ENCODE measurements at regions not wholly inside any gene's neighbourhood (a gene's known extent, or its start where the extent isn't known, plus 50 kb on each side); places are given as distances from the start of the nearest gene placed in this dataset.

DNA sequence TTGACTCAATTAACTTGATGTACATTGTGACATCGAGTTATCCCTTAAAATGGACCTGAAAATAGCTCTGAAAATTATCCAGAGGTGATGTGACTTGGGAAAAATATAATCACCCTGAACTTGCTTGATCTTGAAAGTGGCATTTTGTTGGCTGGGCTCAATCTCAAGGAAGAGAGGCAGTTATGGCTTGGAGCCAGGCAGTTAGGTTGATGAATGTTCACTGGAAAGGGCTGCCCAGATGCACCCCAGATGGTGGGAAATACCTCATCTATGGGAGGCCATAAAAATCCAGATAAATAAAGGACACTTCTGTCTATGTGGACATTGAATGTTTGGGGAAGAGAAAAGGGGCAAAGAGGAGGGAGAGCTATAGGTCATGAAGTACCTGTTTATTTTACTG, 55.7 kb upstream of the OR5AN1 start:
- Histone ChIP-seq H3K36me3 (ENCODE audit: control insufficient read depth, insufficient read depth, low read length) (no peaks in the 10 kb centered on the region), H3K9ac (ENCODE audit: extremely low read depth, low read length, poor library complexity, severe bottlenecking) (no peak overlapping the region), H3K9me3 (ENCODE audit: control insufficient read depth, low read length) (peaks cover 25% of the 10 kb centered on the region), H3K27ac (ENCODE audit: low read depth, low read length) (no peak overlapping the region), H3K27me3 (ENCODE audit: control insufficient read depth, insufficient read depth, low read length, poor library complexity, severe bottlenecking) (no peaks in the 10 kb centered on the region), H3K4me1 (ENCODE audit: control insufficient read depth, insufficient read depth, low read length) (no peaks in the 10 kb centered on the region), H3K4me3 (ENCODE audit: low read length) (no peak overlapping the region)
- peaks cover 44% of the 10 kb centered on the region for H3K9me3 Mint-ChIP-seq
- H3K4me3 Mint-ChIP-seq = no peak overlapping the region
- WGBS, 2 experiments (ENCODE audit: insufficient coverage in 1 of 2, insufficient read length in 1 of 2) = 19 to 25% methylated on average over 1 of the region's 1 CpG
- H3K4me1 Mint-ChIP-seq = no peaks in the 10 kb centered on the region
- no peak for DNase-seq
- peaks cover 4% of the 10 kb centered on the region for H3K27me3 Mint-ChIP-seq (ENCODE audit: insufficient read depth)
- H3K36me3 Mint-ChIP-seq (ENCODE audit: low read depth) = no peaks in the 10 kb centered on the region
- TF ChIP-seq, protein P1, sequence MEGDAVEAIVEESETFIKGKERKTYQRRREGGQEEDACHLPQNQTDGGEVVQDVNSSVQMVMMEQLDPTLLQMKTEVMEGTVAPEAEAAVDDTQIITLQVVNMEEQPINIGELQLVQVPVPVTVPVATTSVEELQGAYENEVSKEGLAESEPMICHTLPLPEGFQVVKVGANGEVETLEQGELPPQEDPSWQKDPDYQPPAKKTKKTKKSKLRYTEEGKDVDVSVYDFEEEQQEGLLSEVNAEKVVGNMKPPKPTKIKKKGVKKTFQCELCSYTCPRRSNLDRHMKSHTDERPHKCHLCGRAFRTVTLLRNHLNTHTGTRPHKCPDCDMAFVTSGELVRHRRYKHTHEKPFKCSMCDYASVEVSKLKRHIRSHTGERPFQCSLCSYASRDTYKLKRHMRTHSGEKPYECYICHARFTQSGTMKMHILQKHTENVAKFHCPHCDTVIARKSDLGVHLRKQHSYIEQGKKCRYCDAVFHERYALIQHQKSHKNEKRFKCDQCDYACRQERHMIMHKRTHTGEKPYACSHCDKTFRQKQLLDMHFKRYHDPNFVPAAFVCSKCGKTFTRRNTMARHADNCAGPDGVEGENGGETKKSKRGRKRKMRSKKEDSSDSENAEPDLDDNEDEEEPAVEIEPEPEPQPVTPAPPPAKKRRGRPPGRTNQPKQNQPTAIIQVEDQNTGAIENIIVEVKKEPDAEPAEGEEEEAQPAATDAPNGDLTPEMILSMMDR (conservative IDR thresholded peaks at IDR 0.05) = no peak
- no peak overlapping the region for H3K27ac Mint-ChIP-seq

DNA sequence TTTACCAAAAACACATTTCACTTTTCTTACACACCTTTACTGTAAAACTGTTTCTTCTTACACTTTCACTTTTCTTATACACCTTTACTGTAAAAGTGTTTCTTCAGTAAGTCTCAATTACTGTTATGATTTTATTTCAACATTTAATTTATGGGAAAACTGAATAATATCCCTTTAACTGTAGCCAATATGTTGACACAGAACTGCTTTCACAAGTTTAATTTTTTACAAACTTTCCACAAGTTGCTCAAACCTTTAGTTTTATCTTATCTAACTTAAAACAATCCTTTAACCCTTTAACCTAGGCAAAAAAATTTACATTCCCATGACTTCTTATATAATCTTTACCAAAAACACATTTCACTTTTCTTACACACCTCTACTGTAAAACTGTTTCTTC, 63.3 kb upstream of the OR5AN1 start:
- Mint-ChIP-seq H3K27ac (no peak overlapping the region), H3K27me3 (ENCODE audit: insufficient read depth) (peaks cover 6% of the 10 kb centered on the region), H3K9me3 (peaks cover 41% of the 10 kb centered on the region), H3K36me3 (ENCODE audit: low read depth) (no peaks in the 10 kb centered on the region), H3K4me1 (no peaks in the 10 kb centered on the region), H3K4me3 (no peak overlapping the region)
- TF ChIP-seq, protein P1 (conservative IDR thresholded peaks at IDR 0.05) = no peak
- H3K9ac ChIP-seq (ENCODE audit: extremely low read depth, low read length, poor library complexity, severe bottlenecking) = no peak overlapping the region
- no peaks in the 10 kb centered on the region for H3K4me1 ChIP-seq (ENCODE audit: control insufficient read depth, insufficient read depth, low read length)
- no peak for DNase-seq
- H3K27ac ChIP-seq (ENCODE audit: low read depth, low read length) = no peak overlapping the region
- no peaks in the 10 kb centered on the region for H3K36me3 ChIP-seq (ENCODE audit: control insufficient read depth, insufficient read depth, low read length)
- H3K9me3 ChIP-seq (ENCODE audit: control insufficient read depth, low read length) = peaks cover 25% of the 10 kb centered on the region
- no peak overlapping the region for H3K4me3 ChIP-seq (ENCODE audit: low read length)
- no peaks in the 10 kb centered on the region for H3K27me3 ChIP-seq (ENCODE audit: control insufficient read depth, insufficient read depth, low read length, poor library complexity, severe bottlenecking)

DNA sequence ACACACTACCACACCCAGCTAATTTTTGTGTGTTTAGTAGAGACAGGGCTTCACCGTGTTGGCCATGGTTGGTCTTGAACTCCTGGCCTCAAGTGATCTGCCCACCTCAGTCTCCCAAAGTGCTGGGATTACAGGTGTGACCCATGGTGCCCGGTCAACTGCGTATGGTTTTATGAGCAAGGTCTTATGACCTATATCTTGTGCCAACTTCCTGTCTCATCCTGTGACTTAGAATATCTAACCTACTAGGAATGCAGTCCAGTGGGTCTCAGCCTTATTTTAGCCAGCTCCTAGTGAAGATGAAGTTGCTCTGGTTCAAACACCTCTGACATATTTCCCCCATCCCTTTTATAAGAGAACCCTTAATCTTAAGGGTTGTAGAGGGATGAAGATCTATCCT, 66.1 kb upstream of the OR5AN1 start:
- WGBS, 2 experiments (ENCODE audit: insufficient coverage in 1 of 2, insufficient read length in 1 of 2) = 83 to 100% methylated on average over 2 to 3 of the region's 3 CpGs
- Mint-ChIP-seq H3K4me1 (no peaks in the 10 kb centered on the region), H3K9me3 (peaks cover 32% of the 10 kb centered on the region), H3K27me3 (ENCODE audit: insufficient read depth) (peaks cover 5% of the 10 kb centered on the region), H3K27ac (no peak overlapping the region), H3K36me3 (ENCODE audit: low read depth) (no peaks in the 10 kb centered on the region), H3K4me3 (no peak overlapping the region)
- no peaks in the 10 kb centered on the region for H3K27me3 ChIP-seq (ENCODE audit: control insufficient read depth, insufficient read depth, low read length, poor library complexity, severe bottlenecking)
- no peak overlapping the region for H3K4me3 ChIP-seq (ENCODE audit: low read length)
- peaks cover 20% of the 10 kb centered on the region for H3K9me3 ChIP-seq (ENCODE audit: control insufficient read depth, low read length)
- no peaks in the 10 kb centered on the region for H3K4me1 ChIP-seq (ENCODE audit: control insufficient read depth, insufficient read depth, low read length)
- no peak for DNase-seq
- TF ChIP-seq, protein P1 (conservative IDR thresholded peaks at IDR 0.05) = no peak
- no peak overlapping the region for H3K27ac ChIP-seq (ENCODE audit: low read depth, low read length)
- H3K36me3 ChIP-seq (ENCODE audit: control insufficient read depth, insufficient read depth, low read length) = no peaks in the 10 kb centered on the region
- H3K9ac ChIP-seq (ENCODE audit: extremely low read depth, low read length, poor library complexity, severe bottlenecking) = no peak overlapping the region
